ENCODE measurements at regions not wholly inside any gene's neighbourhood (a gene's known extent, or its start where the extent isn't known, plus 50 kb on each side); places are given as distances from the start of the nearest gene placed in this dataset.
"Not testable (repeated sequence)": the region's sequence is repeated elsewhere in the genome, so short reads cannot be mapped to it uniquely, and the experiment has no call there.

GRCh38 chr9:117775591-117775990 lies 71.4 kb downstream of the TLR4 start:
- no peak for DNase-seq

GRCh38 chr9:117777823-117778222 lies 73.6 kb downstream of the TLR4 start:
- no peak for DNase-seq

GRCh38 chr9:117779760-117780159 lies 75.6 kb downstream of the TLR4 start:
- no peak for DNase-seq

GRCh38 chr9:117782931-117783788 lies 79.0 kb downstream of the TLR4 start:
- peak; percentile 46 for DNase-seq

GRCh38 chr9:117783828-117784227 lies 79.6 kb downstream of the TLR4 start:
- no peak for DNase-seq

- DNase-seq = no peak
Measured at GRCh38 chr9:117784996-117785395, 80.8 kb downstream of the TLR4 start.

- no peak for DNase-seq
Measured at GRCh38 chr9:117787746-117788145, 83.5 kb downstream of the TLR4 start.

- no peak for DNase-seq
Measured at GRCh38 chr9:117795271-117795670, 91.1 kb downstream of the TLR4 start.

- no peak for DNase-seq
Measured at GRCh38 chr9:117796681-117797080, 92.5 kb downstream of the TLR4 start.

GRCh38 chr9:117800389-117800788 lies 96.2 kb downstream of the TLR4 start:
- DNase-seq = no peak

- no peak for DNase-seq
Measured at GRCh38 chr9:117809751-117810150, 105.5 kb downstream of the TLR4 start.

- DNase-seq = no peak
Measured at GRCh38 chr9:117815315-117815714, 111.1 kb downstream of the TLR4 start.

GRCh38 chr9:117815948-117816347 lies 111.7 kb downstream of the TLR4 start:
- DNase-seq = no peak

- no peak for DNase-seq
Measured at GRCh38 chr9:117821954-117822353, 117.8 kb downstream of the TLR4 start.

- no peak for DNase-seq
Measured at GRCh38 chr9:117823576-117823975, 119.4 kb downstream of the TLR4 start.

- DNase-seq = peak; percentile 8
Measured at GRCh38 chr9:117825609-117826347, 121.6 kb downstream of the TLR4 start.

- no peak for DNase-seq
Measured at GRCh38 chr9:117826837-117827236, 122.6 kb downstream of the TLR4 start.

GRCh38 chr9:117827456-117827855 lies 123.3 kb downstream of the TLR4 start:
- no peak for DNase-seq

GRCh38 chr9:117828466-117828865 lies 124.3 kb downstream of the TLR4 start:
- no peak for DNase-seq

- DNase-seq = no peak
Measured at GRCh38 chr9:117835798-117836197, 131.6 kb downstream of the TLR4 start.

- DNase-seq = no peak
Measured at GRCh38 chr9:117839862-117840261, 135.7 kb downstream of the TLR4 start.

- DNase-seq = not testable (repeated sequence)
Measured at GRCh38 chr9:117851836-117852461, 147.7 kb downstream of the TLR4 start.

GRCh38 chr9:117858561-117858960 lies 154.4 kb downstream of the TLR4 start:
- no peak for DNase-seq

- no peak for DNase-seq
Measured at GRCh38 chr9:117860849-117861248, 156.6 kb downstream of the TLR4 start.

Data from activated effector memory CD4-positive, alpha-beta T cell treated with Interleukin-2 at 50 U/mL for 16 hours (primary cell).